AG09319 (cell line): ENCODE measurements at regions not wholly inside any gene's neighbourhood (a gene's known extent, or its start where the extent isn't known, plus 50 kb on each side); places are given as distances from the start of the nearest gene placed in this dataset.

Experiments used
- DNase-seq: peaks from one replicate; pipeline ENCODE4 v3.0.0-alpha.2; 2010; ENCODE audit warnings: low read depth; ENCODE audit errors: extremely low read depth
- CTCF ChIP-seq: IDR thresholded peaks from 2 replicates; pipeline ENCODE4 v1.5.1; 2011; ENCODE audit warnings: low read depth, mild to moderate bottlenecking, inconsistent platforms, low read length, moderate library complexity

- no peak for DNase-seq
- TF ChIP-seq CTCF: no peak
Observed at GRCh38 chr16:13633391-13633861, 286.5 kb upstream of the ERCC4 start.

- DNase-seq: no peak
- TF ChIP-seq CTCF: no peak
Observed at GRCh38 chr16:13634253-13634652, 285.7 kb upstream of the ERCC4 start.

GRCh38 chr16:13634959-13635358 lies 285.0 kb upstream of the ERCC4 start:
- TF ChIP-seq CTCF: no peak
- no peak for DNase-seq

- no peak for TF ChIP-seq CTCF
- no peak for DNase-seq
Observed at GRCh38 chr16:13638218-13638617, 281.7 kb upstream of the ERCC4 start.

- no peak for DNase-seq
- no peak for TF ChIP-seq CTCF
Observed at GRCh38 chr16:13643412-13643811, 276.5 kb upstream of the ERCC4 start.

GRCh38 chr16:13645601-13646245 lies 274.2 kb upstream of the ERCC4 start:
- no peak for TF ChIP-seq CTCF
- DNase-seq: no peak

GRCh38 chr16:13660807-13661206 lies 259.1 kb upstream of the ERCC4 start:
- DNase-seq: no peak
- no peak for TF ChIP-seq CTCF
